ENCODE measurements at regions not wholly inside any gene's neighbourhood (a gene's known extent, or its start where the extent isn't known, plus 50 kb on each side); places are given as distances from the start of the nearest gene placed in this dataset.
"Not testable (repeated sequence)": the region's sequence is repeated elsewhere in the genome, so short reads cannot be mapped to it uniquely, and the experiment has no call there.

GRCh38 chr21:9778541-9778940, 742.8 kb upstream of the TPTE start:
- H3K4me3 ChIP-seq (ENCODE audit: low read length in 3 of 3); FAIRE-seq; H3K36me3 ChIP-seq (ENCODE audit: control insufficient read depth in 2 of 3, insufficient read depth in 3 of 3, low read length in 3 of 3); DNase-seq; H3K9me3 ChIP-seq (ENCODE audit: control insufficient read depth in 2 of 3, insufficient read depth in 1 of 3, low read length in 3 of 3); H3K27me3 ChIP-seq (ENCODE audit: control insufficient read depth, insufficient read depth, low read length); intact Hi-C loops (cut with DNase I); H3K9ac ChIP-seq (ENCODE audit: low read length in 3 of 3); H3K4me1 ChIP-seq (ENCODE audit: control insufficient read depth in 2 of 3, insufficient read depth in 2 of 3, low read depth in 1 of 3, low read length in 3 of 3); H3K27ac ChIP-seq (ENCODE audit: low read depth in 2 of 2, low read length in 2 of 2): not testable (repeated sequence)

- H3K9ac ChIP-seq (ENCODE audit: low read length in 3 of 3) = no peak overlapping the region
- no peak for FAIRE-seq
- intact Hi-C loops (cut with DNase I) = no loop called here
- no peaks in the 10 kb centered on the region for H3K4me1 ChIP-seq (ENCODE audit: control insufficient read depth in 2 of 3, insufficient read depth in 2 of 3, low read depth in 1 of 3, low read length in 3 of 3)
- H3K4me3 ChIP-seq (ENCODE audit: low read length in 3 of 3) = no peak overlapping the region
- TF ChIP-seq, protein P1, sequence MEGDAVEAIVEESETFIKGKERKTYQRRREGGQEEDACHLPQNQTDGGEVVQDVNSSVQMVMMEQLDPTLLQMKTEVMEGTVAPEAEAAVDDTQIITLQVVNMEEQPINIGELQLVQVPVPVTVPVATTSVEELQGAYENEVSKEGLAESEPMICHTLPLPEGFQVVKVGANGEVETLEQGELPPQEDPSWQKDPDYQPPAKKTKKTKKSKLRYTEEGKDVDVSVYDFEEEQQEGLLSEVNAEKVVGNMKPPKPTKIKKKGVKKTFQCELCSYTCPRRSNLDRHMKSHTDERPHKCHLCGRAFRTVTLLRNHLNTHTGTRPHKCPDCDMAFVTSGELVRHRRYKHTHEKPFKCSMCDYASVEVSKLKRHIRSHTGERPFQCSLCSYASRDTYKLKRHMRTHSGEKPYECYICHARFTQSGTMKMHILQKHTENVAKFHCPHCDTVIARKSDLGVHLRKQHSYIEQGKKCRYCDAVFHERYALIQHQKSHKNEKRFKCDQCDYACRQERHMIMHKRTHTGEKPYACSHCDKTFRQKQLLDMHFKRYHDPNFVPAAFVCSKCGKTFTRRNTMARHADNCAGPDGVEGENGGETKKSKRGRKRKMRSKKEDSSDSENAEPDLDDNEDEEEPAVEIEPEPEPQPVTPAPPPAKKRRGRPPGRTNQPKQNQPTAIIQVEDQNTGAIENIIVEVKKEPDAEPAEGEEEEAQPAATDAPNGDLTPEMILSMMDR (IDR thresholded peaks at IDR 0.05; ENCODE audit: borderline replicate concordance, extremely low read depth, insufficient read depth) = no peak
- H3K27me3 ChIP-seq (ENCODE audit: control insufficient read depth, insufficient read depth, low read length) = no peaks in the 10 kb centered on the region
- no peak for DNase-seq
- peaks cover 1 to 4% (median 3%) of the 10 kb centered on the region in 3 donors for H3K9me3 ChIP-seq (ENCODE audit: control insufficient read depth in 2 of 3, insufficient read depth in 1 of 3, low read length in 3 of 3)
- no peak overlapping the region for H3K27ac ChIP-seq (ENCODE audit: low read depth in 2 of 2, low read length in 2 of 2)
- no peaks in the 10 kb centered on the region for H3K36me3 ChIP-seq (ENCODE audit: control insufficient read depth in 2 of 3, insufficient read depth in 3 of 3, low read length in 3 of 3)
These were observed 740.9 kb upstream of the TPTE start for GRCh38 chr21:9780441-9780937.

DNA sequence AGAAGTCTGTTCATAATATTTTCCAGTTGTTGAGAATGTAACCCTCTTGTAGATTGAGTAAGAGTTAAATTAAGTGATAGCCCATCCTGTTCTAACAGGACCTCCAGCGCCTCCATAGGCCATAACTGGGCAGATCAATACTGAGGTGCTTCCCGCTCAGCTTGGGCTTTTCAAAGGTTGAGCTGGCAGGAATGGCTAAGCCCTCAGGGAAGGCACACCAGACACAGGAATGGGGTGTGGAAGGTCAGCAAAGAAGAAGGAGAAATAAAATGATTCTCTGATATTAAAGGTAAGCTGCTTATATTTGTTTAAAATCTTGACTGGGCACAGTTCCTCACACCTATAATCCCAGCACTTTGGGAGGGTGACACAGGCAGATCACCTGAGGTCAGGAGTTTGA, 737.8 kb upstream of the TPTE start:
- FAIRE-seq; H3K4me3 ChIP-seq (ENCODE audit: low read length in 3 of 3); H3K27ac ChIP-seq (ENCODE audit: low read depth in 2 of 2, low read length in 2 of 2); H3K4me1 ChIP-seq (ENCODE audit: control insufficient read depth in 2 of 3, insufficient read depth in 2 of 3, low read depth in 1 of 3, low read length in 3 of 3); H3K9ac ChIP-seq (ENCODE audit: low read length in 3 of 3); DNase-seq; intact Hi-C loops (cut with DNase I); H3K9me3 ChIP-seq (ENCODE audit: control insufficient read depth in 2 of 3, insufficient read depth in 1 of 3, low read length in 3 of 3); H3K27me3 ChIP-seq (ENCODE audit: control insufficient read depth, insufficient read depth, low read length); H3K36me3 ChIP-seq (ENCODE audit: control insufficient read depth in 2 of 3, insufficient read depth in 3 of 3, low read length in 3 of 3): not testable (repeated sequence)

GRCh38 chr21:9784201-9784600, 737.2 kb upstream of the TPTE start:
- H3K36me3 ChIP-seq (ENCODE audit: control insufficient read depth in 2 of 3, insufficient read depth in 3 of 3, low read length in 3 of 3); H3K27me3 ChIP-seq (ENCODE audit: control insufficient read depth, insufficient read depth, low read length); FAIRE-seq; DNase-seq; H3K9ac ChIP-seq (ENCODE audit: low read length in 3 of 3); H3K9me3 ChIP-seq (ENCODE audit: control insufficient read depth in 2 of 3, insufficient read depth in 1 of 3, low read length in 3 of 3); H3K4me3 ChIP-seq (ENCODE audit: low read length in 3 of 3); H3K27ac ChIP-seq (ENCODE audit: low read depth in 2 of 2, low read length in 2 of 2); intact Hi-C loops (cut with DNase I); H3K4me1 ChIP-seq (ENCODE audit: control insufficient read depth in 2 of 3, insufficient read depth in 2 of 3, low read depth in 1 of 3, low read length in 3 of 3): not testable (repeated sequence)

GRCh38 chr21:9786092-9786491, 735.3 kb upstream of the TPTE start:
- intact Hi-C loops (cut with DNase I); H3K4me3 ChIP-seq (ENCODE audit: low read length in 3 of 3); H3K27ac ChIP-seq (ENCODE audit: low read depth in 2 of 2, low read length in 2 of 2); H3K9ac ChIP-seq (ENCODE audit: low read length in 3 of 3); H3K4me1 ChIP-seq (ENCODE audit: control insufficient read depth in 2 of 3, insufficient read depth in 2 of 3, low read depth in 1 of 3, low read length in 3 of 3); DNase-seq; H3K36me3 ChIP-seq (ENCODE audit: control insufficient read depth in 2 of 3, insufficient read depth in 3 of 3, low read length in 3 of 3); FAIRE-seq; H3K9me3 ChIP-seq (ENCODE audit: control insufficient read depth in 2 of 3, insufficient read depth in 1 of 3, low read length in 3 of 3); H3K27me3 ChIP-seq (ENCODE audit: control insufficient read depth, insufficient read depth, low read length): not testable (repeated sequence)

DNA sequence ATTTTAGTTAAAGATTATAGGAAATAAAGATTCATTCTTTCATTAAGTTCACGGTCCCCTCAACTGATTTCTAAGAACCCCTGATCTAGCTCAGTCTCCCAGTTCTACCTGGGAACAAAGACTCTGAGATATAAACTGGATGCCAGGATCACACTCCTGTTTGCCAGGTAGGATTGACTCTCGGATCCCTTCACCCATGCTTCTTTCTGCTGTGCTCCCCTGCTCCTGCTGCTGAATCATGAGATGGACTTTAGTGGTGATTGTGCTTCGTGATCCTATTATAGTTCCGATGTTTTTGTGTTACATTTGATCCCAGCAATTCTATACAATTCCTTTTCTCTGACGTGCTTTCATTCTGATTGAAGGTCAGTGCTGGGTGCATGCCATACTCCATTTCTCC, 733.1 kb upstream of the TPTE start:
- H3K27ac ChIP-seq (ENCODE audit: low read depth in 2 of 2, low read length in 2 of 2); H3K9ac ChIP-seq (ENCODE audit: low read length in 3 of 3); H3K9me3 ChIP-seq (ENCODE audit: control insufficient read depth in 2 of 3, insufficient read depth in 1 of 3, low read length in 3 of 3); H3K4me3 ChIP-seq (ENCODE audit: low read length in 3 of 3); FAIRE-seq; DNase-seq; H3K36me3 ChIP-seq (ENCODE audit: control insufficient read depth in 2 of 3, insufficient read depth in 3 of 3, low read length in 3 of 3); H3K27me3 ChIP-seq (ENCODE audit: control insufficient read depth, insufficient read depth, low read length); H3K4me1 ChIP-seq (ENCODE audit: control insufficient read depth in 2 of 3, insufficient read depth in 2 of 3, low read depth in 1 of 3, low read length in 3 of 3); intact Hi-C loops (cut with DNase I): not testable (repeated sequence)

GRCh38 chr21:9790354-9790753, 731.0 kb upstream of the TPTE start:
- H3K9ac ChIP-seq (ENCODE audit: low read length in 3 of 3); H3K27me3 ChIP-seq (ENCODE audit: control insufficient read depth, insufficient read depth, low read length); DNase-seq; intact Hi-C loops (cut with DNase I); H3K36me3 ChIP-seq (ENCODE audit: control insufficient read depth in 2 of 3, insufficient read depth in 3 of 3, low read length in 3 of 3); FAIRE-seq; H3K4me3 ChIP-seq (ENCODE audit: low read length in 3 of 3); H3K4me1 ChIP-seq (ENCODE audit: control insufficient read depth in 2 of 3, insufficient read depth in 2 of 3, low read depth in 1 of 3, low read length in 3 of 3); H3K9me3 ChIP-seq (ENCODE audit: control insufficient read depth in 2 of 3, insufficient read depth in 1 of 3, low read length in 3 of 3); H3K27ac ChIP-seq (ENCODE audit: low read depth in 2 of 2, low read length in 2 of 2): not testable (repeated sequence)

DNA sequence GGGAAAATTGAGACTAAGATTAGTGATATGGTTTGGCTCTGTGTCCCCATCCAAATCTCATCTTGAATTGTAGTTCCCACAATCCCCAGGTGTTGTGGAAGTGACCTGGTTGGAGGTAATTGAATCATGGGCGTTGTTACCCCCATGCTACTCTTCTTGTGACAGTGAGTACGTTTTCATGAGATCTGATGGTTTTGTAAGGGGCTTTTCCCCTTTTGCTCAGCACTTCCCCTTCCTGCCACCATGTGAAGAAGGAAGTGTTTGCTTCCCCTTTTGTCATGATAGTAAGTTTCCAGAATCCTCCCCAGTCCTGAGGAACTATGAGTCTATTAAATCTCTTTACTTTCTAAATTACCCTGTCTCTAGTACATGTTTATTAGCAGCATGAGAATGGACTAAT, 729.9 kb upstream of the TPTE start:
- not testable (repeated sequence) for H3K4me3 ChIP-seq (ENCODE audit: low read length in 3 of 3); H3K9me3 ChIP-seq (ENCODE audit: control insufficient read depth in 2 of 3, insufficient read depth in 1 of 3, low read length in 3 of 3); FAIRE-seq

More for the DNA sequence above, 729.9 kb upstream of the TPTE start:
- H3K4me1 ChIP-seq (ENCODE audit: control insufficient read depth in 2 of 3, insufficient read depth in 2 of 3, low read depth in 1 of 3, low read length in 3 of 3); H3K27me3 ChIP-seq (ENCODE audit: control insufficient read depth, insufficient read depth, low read length); H3K36me3 ChIP-seq (ENCODE audit: control insufficient read depth in 2 of 3, insufficient read depth in 3 of 3, low read length in 3 of 3); H3K27ac ChIP-seq (ENCODE audit: low read depth in 2 of 2, low read length in 2 of 2); DNase-seq; intact Hi-C loops (cut with DNase I); H3K9ac ChIP-seq (ENCODE audit: low read length in 3 of 3): not testable (repeated sequence)
